DMS 273 treated with DMSO at 0.1 percent for 48 hours (cell line): ENCODE measurements at regions not wholly inside any gene's neighbourhood (a gene's known extent, or its start where the extent isn't known, plus 50 kb on each side); places are given as distances from the start of the nearest gene placed in this dataset.

Experiments used
- DNase-seq: peaks from one replicate; lab custom pipeline; 2025; lab: John Stamatoyannopoulos, UW

DNA sequence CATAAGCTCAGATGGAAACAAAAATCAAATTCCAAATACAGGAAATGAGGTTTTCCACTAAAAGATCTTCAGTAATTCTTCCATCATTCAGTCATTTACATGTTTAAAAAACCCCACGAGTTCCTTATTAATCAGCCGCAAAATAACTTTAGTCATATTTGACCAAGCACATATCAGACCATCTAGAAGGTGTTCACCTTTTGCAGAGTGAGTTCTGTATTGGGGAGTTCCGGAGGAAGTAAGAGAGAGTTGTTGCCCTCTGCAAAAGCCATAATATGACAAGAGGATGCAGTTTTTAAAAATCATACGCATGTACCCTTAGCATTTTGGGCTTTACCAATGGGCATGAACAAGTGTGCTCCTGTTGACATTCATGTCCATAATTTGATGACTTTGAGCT is 61.6 kb downstream of the CCR1 start:
- DNase-seq: no peak

DNA sequence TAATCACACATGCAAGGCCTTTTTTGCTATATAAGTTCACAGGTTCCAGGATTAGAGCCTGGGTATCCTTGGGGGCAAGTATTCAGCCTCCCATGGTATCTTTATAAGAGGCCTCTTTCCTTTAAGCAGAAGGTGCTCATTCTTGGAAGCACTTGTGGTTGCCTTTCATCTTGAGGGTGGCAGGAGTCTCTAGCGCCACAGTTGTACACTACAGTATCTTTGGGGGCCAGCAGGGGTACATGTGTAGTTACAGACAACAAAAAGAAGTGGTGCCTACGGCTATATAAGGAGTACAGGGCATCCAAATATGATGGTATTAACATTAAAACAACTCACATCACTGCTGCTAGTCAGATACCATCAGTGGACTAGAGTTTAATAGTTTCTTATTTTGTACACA is 62.1 kb downstream of the CCR1 start:
- no peak for DNase-seq

DNA sequence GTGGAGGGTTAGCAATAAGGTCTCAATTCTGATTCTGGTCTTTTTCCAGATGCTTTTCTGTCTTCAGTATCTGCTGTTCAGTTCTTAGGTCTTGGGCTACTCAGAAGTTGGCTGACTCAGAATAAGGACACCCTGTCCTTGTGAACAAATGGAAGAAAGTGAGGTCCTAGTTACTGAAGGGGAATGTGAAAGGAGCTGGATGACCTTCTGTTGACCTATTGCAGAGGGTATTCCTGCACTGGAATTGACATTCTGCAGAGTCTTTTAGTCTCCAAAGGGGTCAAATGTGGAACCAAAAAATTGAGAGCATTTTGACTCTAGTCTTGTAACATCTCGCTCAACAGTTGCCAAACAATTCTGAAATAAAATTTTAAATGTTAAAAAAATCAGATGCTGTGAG is 63.0 kb downstream of the CCR1 start:
- DNase-seq: no peak

DNA sequence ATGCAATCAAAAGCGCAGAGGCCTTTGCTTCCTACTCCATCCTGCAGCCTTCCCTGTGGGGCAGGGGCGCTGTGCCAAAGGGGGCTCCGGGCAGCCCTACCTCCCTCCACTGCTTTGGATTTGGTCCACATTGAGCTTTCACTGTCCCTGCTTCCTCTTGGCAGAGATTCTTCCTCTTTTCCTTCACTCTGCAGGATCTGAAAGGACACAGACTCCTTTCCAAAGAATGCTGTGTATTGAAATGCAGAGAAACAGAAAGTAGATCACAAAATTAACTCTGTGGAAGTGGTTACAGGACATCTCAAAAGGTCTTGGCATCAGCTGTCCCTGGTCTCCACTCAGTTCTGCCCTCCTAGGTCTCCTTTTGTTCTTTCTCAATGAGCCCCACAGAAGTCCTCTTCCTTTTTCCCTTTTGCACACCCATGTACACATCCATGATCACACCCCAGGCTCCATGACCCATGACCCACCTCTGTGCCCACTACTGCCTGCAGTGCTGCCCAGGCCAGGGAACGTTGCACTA is 64.1 kb downstream of the CCR1 start:
- DNase-seq: no peak

DNA sequence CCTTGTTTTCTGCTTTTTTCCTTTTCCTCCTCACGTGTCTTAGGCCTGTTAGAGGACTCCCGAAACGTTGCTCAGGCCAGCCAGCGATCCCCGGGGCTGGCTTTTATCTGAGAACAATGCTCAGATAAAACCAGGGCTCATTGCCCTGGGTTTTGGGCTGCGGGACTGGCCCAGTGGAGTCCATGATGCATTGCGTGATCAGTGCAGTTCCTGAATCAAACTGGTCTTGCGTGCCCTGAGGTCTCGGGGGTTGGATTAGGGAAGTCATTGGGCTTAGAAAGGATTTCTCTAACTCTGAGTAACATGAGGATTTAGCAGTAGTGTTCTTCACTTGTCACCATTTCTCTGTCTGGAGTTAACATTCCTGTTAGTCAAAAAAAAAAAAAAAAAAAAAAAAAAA is 66.3 kb downstream of the CCR1 start:
- DNase-seq: no peak

DNA sequence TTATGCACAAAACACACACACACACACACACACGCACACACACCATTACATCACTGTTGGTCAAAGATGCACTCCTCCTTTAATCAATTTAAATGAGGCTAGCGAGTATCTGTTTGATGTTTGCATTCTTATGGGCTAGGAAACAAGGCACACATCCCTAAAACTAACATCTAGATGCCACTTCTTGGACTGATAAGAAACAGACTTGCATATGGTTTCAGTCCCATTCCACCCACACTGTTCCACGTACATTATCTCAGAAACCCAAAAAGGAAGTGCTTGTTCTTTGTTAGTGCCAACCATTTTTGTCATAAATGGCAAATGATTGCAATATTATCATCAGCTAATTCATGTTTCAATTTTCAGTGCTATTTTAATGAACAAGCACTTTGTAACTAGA is 69.5 kb downstream of the CCR1 start:
- DNase-seq: no peak

DNA sequence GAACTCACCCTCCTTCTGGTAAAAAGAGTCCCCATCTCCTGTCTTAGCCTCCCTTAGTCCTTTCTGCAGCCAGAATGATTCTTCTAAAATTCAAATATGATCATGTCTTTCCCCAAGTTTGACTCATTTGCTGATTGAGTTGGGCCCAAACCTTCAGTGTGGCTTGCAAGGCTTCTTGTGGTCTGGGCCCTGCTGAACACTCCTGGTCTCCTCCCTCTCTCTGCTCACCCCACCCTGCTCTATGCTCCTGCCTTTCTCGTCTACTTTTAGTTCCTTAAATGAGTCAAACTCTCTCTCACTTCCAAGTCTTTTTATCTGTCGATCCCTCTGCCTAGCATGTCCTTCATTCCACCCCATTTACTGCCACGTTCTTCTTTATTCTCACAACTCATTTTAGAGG is 72.6 kb downstream of the CCR1 start:
- no peak for DNase-seq

DNA sequence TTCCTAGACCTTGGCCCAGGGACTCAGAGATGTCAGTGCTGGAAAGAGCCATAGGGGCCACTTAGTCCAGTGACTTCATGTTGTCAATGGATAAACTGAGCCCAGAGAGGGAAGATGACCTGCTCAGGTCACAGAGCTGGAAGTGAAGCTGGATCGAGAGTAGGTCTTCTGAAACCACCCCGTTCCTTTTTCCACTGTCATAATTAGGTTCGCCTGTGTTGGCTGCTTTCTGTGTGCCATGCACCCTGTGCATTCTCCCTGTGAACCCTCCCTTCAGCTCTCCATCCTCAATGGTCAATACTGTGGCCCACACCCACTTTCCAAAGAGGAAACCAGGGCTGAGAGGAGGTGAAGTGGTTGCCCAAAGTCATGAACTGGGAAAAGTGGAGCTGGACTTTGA is 74.8 kb downstream of the CCR1 start:
- DNase-seq: no peak

DNA sequence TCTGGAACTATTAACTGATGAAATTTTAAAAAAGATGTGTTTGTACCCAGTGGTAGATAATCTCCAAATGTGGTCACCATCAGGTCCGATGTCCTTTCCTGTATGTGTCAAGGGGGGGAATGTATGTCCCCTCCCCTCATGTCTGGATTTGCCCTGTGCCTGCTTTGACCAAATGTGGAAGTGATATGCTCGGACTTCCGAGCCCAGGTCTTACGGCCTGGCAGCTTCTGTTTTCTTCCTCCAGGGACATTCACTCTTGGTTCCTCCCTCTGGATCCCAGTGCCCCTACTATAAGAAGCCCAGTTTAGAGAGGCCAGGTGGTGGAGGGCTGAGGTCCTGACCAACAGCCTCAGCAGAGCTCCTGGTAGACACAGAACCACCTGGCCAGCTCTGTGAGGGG is 75.5 kb downstream of the CCR1 start:
- DNase-seq: no peak

DNA sequence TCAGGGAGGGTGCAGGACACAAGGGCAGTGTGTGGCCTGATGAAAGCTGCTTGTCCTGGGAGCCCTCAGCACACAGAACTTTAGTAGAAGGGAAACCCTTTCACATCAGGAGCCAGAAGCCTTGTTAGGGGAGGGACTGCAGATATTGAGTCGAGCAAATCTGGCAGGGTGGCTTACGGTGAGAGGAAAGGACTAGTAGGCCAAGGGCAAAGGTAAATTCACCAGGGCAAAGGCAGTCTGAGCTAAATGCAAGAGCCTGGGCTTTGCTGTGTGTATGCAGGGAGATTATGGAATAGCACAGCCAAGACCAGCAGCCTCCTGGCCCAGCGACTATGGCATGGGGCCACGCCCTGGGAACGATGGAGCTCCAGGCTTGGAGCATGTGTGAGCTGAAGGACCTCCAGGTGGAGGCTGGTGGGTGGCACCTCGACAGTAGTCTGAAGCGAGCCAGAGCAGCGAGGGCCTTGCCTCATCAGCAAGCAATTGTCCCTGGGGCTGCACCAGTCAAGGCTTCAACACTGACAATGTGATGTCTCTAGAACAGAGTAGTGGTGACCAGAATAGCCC is 76.1 kb downstream of the CCR1 start:
- DNase-seq: no peak

DNA sequence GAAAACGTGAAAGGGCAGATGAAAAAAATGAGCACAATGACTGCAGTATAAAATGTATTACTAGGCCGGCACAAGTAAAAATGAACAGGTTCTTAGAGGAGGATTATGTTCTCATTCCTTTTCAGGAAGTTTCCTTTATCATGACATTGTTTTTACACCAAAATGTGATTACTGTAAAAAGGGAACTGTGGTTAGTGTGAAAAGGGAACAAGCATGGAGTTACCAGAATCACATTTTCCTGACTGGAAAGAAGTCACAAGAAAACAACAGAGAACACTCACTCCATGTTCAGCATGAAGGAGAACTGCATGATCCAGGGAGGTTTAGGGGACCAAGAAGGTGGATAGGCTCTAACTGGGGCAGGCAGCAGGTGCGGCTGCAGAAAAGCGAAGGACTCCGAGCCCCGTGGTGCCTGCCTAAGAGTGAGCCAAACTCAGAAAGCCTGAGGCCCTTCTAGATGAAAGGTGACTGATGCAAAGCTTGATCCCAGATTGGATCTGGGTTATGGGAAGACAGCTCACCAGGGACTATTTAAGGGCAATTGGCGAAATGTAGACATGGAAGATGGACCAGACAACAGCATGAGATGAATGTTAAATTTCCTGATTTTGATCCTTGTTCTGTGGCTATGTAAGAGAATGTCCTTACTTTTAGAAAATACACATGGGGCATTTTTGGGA is 77.3 kb downstream of the CCR1 start:
- DNase-seq: no peak

DNA sequence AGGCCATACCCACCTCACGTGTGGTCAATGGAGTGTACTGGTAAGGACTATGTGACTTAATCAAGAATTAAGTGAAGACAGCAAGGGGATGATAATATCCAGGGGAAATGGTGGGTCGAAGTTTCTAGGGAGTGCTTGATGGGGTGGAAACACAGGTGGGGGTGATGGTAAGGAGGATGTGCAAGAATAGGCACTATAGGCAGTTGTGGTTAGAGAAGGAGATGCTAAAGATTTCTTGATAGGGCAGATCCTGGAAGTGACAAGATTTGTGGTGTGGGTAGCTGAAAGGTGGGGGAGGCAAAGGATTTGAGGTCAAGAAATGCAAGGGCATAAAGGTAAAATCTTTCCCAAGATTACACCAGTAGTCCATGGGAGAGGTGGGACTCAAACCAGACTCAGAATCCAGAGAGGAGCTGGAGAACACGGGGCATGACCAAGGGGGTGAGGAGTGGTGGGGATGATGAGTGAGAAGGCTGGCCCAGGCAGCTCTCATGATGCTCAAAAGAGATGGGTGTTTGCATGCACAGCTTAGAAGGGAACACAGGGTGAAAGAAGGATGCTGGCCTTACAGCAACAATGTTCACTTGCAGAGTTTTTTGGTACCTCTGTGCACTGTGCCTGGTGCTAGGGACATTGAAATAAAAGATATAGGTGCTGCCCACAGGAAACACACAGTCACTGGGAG is 78.4 kb downstream of the CCR1 start:
- DNase-seq: no peak

DNA sequence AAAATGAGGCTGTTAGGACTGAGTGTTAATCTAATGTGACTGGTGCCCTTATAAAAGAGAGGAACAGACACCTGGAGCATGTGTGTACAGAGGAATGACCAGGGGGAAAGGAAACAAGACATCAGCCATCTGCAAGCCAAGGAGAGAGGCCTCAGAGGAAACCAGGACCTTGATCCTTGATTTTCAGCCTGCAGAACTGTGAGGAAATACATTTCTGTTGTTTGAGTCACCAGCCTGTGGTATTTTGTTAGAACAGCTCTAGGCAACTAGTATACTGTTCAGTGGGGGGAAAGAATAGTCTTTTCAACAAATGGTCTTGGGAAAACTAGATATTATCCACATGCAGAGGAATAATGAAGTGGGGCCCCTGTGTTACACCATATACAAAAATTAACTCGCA is 80.6 kb downstream of the CCR1 start:
- no peak for DNase-seq

DNA sequence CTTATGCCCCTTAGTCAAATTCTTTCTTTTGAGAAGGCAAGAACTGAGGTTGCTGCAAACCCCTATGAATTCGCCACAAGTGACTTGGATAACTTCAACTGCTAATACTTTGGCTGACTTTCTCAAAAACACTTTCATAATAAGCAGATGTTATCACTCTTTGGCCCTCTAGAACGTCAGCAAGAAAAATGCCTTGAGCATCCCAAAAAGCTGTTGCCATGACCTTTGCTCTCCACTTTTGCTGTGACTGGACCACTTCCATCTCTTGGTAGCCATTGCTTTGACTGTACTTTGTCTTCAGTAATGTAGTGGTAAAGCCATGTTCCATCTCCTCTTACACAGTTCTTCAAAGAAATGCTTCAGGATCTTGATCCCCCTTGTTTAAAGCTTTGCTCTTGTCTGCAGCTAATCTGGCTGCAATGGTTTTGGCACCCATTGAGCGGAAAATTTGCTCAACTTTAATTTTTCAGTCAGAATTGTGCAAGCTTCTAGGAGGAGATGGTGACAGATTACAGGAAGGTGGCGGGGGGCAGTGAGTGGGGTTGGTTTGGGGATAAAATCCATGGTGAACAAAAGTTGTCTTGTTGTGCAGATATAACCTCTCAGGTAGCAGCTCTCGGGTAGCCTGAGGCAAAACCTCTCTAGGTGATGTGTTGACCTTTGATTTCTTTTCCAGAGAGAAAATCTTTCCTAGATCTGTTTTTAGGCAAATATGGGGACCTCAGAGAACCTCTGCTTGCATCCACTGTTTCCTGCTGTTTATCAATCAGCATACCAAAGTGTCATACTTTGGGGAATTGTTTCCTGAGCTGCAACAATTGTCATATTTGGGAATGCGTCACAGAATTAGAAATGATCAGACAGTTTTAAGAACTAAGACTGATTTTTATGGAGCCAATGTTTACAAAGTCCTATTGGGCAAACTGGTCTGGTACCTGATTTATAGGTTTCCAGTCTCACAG is 83.6 kb downstream of the CCR1 start:
- DNase-seq: no peak

DNA sequence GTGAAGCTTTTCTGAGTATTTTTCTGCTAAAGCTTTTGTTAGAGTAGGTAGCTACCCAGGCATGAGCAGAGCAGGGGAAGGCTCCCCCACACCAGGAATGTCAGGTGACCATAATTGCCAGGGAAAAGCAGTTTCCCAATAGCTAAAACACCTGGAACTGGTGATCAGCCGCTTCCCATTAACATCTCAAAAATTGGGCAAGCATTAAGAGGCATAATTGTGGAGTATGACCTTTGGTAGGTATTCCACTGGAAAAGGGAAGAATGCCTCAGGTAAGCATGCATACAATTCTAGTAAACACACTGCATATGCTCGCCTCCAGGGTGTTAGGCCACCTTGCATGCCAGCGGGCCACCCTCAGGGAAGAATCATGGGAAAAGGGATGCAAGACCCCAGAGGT is 84.5 kb downstream of the CCR1 start:
- no peak for DNase-seq

DNA sequence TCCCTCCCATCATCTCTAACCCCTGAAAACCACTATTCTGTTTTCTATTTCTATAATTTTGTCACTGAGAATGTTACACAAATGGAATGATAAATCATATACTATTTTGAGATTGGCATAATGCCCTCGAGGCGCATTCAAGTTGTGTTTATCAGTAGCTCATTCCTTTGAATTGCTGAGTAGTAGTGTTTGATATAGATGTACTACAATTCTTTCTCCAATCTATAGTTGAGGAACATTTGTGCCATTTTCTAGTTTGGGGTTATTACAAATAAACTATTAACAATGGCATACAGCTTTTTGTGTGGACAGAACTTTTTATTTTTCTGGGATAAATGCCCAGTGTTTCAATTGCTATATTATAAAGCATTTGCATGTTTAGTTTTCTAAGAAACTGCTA is 86.0 kb downstream of the CCR1 start:
- no peak for DNase-seq

DNA sequence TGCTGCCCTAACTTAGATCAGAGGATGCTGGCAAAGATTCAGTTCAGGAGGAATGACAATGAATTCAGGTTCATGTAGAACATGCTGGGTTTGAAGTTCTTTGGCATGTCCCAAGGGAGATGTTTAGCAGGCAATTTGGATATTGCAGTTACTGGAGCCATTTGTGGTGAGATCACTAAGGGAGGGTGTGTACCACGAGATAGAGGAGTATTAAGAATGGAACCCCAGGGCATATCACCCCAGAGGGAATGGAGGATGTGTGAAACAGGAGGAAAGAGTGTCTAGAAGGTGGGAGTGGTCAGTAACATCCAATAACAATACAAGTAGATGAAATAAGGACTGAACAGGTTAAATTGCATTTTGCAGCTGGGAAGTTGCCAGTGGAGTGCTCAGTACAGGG is 87.1 kb downstream of the CCR1 start:
- DNase-seq: no peak

DNA sequence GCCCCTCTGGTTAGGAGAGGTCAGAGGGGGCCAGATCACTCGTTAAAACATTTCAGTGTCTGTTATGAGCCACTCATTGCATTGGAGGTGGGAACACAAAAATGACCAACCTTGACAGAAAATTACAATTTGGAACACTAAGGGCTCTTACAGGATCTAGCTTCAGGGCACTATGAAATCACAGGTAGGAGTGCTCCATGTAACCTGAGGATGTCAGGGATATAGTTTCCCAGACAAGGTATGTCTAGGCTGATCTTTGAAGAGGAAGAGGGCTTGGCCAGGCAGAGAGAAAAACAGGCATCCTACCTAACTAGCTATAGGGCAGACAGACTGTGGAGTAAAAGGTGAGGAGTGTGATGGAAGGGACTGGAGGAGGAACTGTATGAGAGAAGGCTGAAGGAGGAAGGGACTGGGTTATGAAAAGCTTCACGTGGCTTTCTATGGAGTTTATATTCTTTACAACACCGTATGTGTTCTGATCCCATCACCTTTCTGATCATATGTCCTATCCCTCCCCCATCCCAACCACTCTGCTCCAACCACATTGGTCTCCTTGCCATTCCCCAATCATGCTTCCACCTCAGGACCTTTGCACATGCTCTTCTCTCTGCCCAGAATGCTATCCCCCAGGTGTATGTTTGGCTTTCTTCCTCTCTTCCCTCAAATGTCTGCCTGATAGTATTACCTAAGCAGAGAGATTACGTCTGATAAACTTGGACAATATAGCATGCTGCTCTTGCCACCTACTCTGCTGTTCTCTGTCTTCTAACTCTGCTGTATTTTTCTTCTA is 88.2 kb downstream of the CCR1 start:
- DNase-seq: no peak

DNA sequence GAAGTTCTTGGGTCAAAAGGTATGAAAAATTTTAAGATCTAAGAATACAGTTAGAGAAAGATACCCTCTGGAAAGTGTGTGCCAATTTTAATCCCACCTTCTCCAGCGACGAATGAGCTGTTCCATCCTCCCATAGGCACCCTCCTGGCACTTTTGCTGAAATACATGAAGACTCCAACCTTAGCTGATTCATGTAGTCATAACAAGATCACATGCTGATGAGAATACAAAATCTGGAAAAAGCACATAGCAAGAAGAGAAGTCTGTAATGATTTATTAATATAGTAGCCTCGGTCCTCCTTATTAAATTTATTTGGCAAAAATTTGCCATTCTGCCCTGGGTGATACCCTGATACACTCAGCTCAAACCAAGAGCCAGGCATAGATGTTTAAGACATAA is 88.9 kb downstream of the CCR1 start:
- no peak for DNase-seq

DNA sequence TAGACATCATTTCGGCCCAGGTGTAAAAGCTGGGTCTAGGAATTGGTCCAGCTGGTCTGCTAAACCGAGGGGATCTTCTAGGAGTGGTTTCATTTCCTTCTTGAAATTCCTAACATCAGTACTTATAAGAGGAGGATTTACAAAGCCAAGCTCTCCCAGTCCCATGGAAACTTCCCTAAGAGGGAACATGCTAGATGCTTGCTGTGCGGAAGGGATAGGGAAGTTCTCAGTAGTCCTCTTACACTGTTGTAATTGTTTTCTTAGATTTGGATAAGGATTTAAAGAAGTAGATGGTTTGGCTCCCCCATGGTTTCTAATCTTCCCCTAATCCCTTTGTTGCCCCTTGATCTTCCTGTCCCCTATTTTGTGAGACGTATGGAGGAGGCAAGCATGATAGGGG is 89.7 kb upstream of the XCR1 start:
- no peak for DNase-seq

DNA sequence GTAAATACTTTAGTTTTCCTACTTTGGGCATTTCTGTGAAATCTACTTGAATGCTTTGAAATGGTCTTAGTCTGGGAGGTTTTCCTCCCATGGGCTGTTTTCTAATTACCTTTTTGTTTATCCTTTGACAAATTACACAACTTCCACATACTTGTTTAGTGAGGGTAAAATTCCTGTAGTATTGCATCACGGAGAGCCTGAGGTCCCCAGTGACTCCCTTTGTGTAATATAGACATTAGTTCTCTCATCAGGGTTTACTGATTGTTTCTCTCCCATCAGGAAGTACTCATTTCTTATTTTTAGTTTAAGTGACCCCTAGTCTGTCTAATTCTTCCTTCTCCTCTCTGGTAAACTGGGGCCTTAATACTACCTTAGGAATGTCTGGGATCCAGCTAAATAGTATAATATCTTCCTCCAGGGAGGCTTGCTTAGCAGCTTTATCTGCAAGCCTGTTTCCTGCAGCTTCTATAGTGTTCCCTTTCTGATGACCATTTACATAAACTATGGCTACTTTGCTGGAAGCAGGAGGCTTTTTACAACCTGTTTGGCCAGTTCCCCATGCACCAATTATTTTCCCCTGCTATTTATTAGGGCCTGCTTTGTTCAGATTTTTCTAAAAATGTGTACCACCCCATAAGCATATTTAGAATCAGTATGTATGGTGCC is 87.2 kb upstream of the XCR1 start:
- DNase-seq: no peak
